ENCODE measurements at regions not wholly inside any gene's neighbourhood (a gene's known extent, or its start where the extent isn't known, plus 50 kb on each side); places are given as distances from the start of the nearest gene placed in this dataset.

GRCh38 chr4:137209240-137209639 lies 323.1 kb downstream of the PCDH18 start:
- Histone ChIP-seq H3K9ac (ENCODE audit: low read length) (no peak overlapping the region), H3K4me2 (ENCODE audit: low read depth, low read length, poor library complexity, severe bottlenecking) (no peak overlapping the region), H3K27ac (ENCODE audit: low read length) (no peak overlapping the region), H3K9me2 (replicated peaks; ENCODE audit: insufficient read depth, low read length) (no peaks in the 10 kb centered on the region), H3K4me1 (ENCODE audit: low read length) (no peaks in the 10 kb centered on the region), H3K36me3 (ENCODE audit: insufficient read depth, low read length) (no peaks in the 10 kb centered on the region), H3K79me2 (ENCODE audit: low read length) (no peaks in the 10 kb centered on the region), H4K20me1 (ENCODE audit: insufficient read depth, low read depth, low read length) (no peaks in the 10 kb centered on the region), H3K9me3 (ENCODE audit: low read length) (peaks cover 29% of the 10 kb centered on the region), H3K4me3 (ENCODE audit: low read length) (no peak overlapping the region), H2AFZ (ENCODE audit: low read length) (no peak overlapping the region), H3K27me3 (ENCODE audit: low read length) (no peaks in the 10 kb centered on the region)
- no peak for DNase-seq

GRCh38 chr4:137206781-137207180 lies 325.5 kb downstream of the PCDH18 start:
- Histone ChIP-seq H3K4me2 (ENCODE audit: low read depth, low read length, poor library complexity, severe bottlenecking) (no peak overlapping the region), H3K27me3 (ENCODE audit: low read length) (no peaks in the 10 kb centered on the region), H3K9ac (ENCODE audit: low read length) (no peak overlapping the region), H3K36me3 (ENCODE audit: insufficient read depth, low read length) (no peaks in the 10 kb centered on the region), H3K4me1 (ENCODE audit: low read length) (no peaks in the 10 kb centered on the region), H4K20me1 (ENCODE audit: insufficient read depth, low read depth, low read length) (no peaks in the 10 kb centered on the region), H3K9me2 (replicated peaks; ENCODE audit: insufficient read depth, low read length) (no peaks in the 10 kb centered on the region), H3K9me3 (ENCODE audit: low read length) (peaks cover 29% of the 10 kb centered on the region), H3K27ac (ENCODE audit: low read length) (no peak overlapping the region), H3K79me2 (ENCODE audit: low read length) (no peaks in the 10 kb centered on the region), H3K4me3 (ENCODE audit: low read length) (no peak overlapping the region), H2AFZ (ENCODE audit: low read length) (no peak overlapping the region)
- DNase-seq: no peak

- Histone ChIP-seq H2AFZ (ENCODE audit: low read length) (no peak overlapping the region), H3K27me3 (ENCODE audit: low read length) (no peaks in the 10 kb centered on the region), H4K20me1 (ENCODE audit: insufficient read depth, low read depth, low read length) (no peaks in the 10 kb centered on the region), H3K4me1 (ENCODE audit: low read length) (no peaks in the 10 kb centered on the region), H3K27ac (ENCODE audit: low read length) (no peak overlapping the region), H3K9me2 (replicated peaks; ENCODE audit: insufficient read depth, low read length) (no peaks in the 10 kb centered on the region), H3K9me3 (ENCODE audit: low read length) (peaks cover 24% of the 10 kb centered on the region), H3K4me2 (ENCODE audit: low read depth, low read length, poor library complexity, severe bottlenecking) (no peak overlapping the region), H3K4me3 (ENCODE audit: low read length) (no peak overlapping the region), H3K36me3 (ENCODE audit: insufficient read depth, low read length) (no peaks in the 10 kb centered on the region), H3K79me2 (ENCODE audit: low read length) (no peaks in the 10 kb centered on the region), H3K9ac (ENCODE audit: low read length) (no peak overlapping the region)
- DNase-seq: no peak
These were observed 328.7 kb downstream of the PCDH18 start for GRCh38 chr4:137203601-137204000.

DNA sequence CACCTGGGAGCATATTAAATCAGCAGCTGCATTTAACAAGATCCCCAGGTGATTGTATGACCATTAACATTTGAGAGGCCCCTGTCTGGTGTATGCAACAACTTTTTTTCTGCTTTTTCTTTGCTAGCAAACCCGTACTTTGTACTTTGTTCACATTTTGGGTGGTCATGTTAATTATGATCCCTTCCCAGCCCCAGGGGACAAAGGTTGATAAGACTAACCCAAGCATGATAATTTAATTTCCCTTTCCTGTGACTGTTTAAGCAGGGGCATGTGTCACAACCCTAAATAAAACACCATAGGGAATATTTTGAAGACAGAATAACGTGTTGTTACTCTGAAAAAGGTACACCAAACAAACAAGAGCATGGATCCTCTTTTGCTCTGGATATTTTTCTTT lies 332.0 kb downstream of the PCDH18 start:
- Histone ChIP-seq H3K9ac (ENCODE audit: low read length) (no peak overlapping the region), H3K4me1 (ENCODE audit: low read length) (no peaks in the 10 kb centered on the region), H4K20me1 (ENCODE audit: insufficient read depth, low read depth, low read length) (no peaks in the 10 kb centered on the region), H3K4me3 (ENCODE audit: low read length) (no peak overlapping the region), H2AFZ (ENCODE audit: low read length) (no peak overlapping the region), H3K27ac (ENCODE audit: low read length) (no peak overlapping the region), H3K9me3 (ENCODE audit: low read length) (peaks cover 11% of the 10 kb centered on the region), H3K9me2 (replicated peaks; ENCODE audit: insufficient read depth, low read length) (no peaks in the 10 kb centered on the region), H3K27me3 (ENCODE audit: low read length) (no peaks in the 10 kb centered on the region), H3K4me2 (ENCODE audit: low read depth, low read length, poor library complexity, severe bottlenecking) (no peak overlapping the region), H3K36me3 (ENCODE audit: insufficient read depth, low read length) (no peaks in the 10 kb centered on the region), H3K79me2 (ENCODE audit: low read length) (no peaks in the 10 kb centered on the region)
- DNase-seq: no peak

DNA sequence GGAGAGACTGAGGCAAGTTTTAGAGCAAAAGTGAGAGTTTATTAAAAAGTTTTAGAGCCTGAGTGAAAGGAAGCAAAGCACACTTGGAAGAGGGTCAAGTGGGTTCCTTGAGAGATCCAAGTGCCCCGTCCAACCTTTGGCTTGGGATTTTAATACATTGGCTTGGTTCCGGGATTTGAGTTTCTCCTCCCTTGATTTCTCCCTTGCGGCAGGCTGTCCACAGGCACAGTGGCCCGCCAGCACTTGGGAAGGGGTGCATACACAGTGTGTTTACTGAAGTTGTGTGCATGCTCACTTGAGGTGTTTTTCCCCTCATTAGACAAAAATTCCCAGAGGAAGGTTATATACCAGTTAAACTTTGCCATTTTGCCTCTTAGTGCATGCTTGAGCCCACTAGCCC lies 333.5 kb downstream of the PCDH18 start:
- DNase-seq: no peak
- H3K36me3 ChIP-seq (ENCODE audit: insufficient read depth, low read length): no peaks in the 10 kb centered on the region
- H2AFZ ChIP-seq (ENCODE audit: low read length): no peak overlapping the region
- no peaks in the 10 kb centered on the region for H3K4me1 ChIP-seq (ENCODE audit: low read length)
- peaks cover 11% of the 10 kb centered on the region for H3K9me3 ChIP-seq (ENCODE audit: low read length)
- H3K79me2 ChIP-seq (ENCODE audit: low read length): no peaks in the 10 kb centered on the region
- H3K9ac ChIP-seq (ENCODE audit: low read length): no peak overlapping the region
- H3K9me2 ChIP-seq (replicated peaks; ENCODE audit: insufficient read depth, low read length): no peaks in the 10 kb centered on the region
- H3K4me2 ChIP-seq (ENCODE audit: low read depth, low read length, poor library complexity, severe bottlenecking): no peak overlapping the region
- H3K27ac ChIP-seq (ENCODE audit: low read length): no peak overlapping the region
- no peaks in the 10 kb centered on the region for H3K27me3 ChIP-seq (ENCODE audit: low read length)
- H4K20me1 ChIP-seq (ENCODE audit: insufficient read depth, low read depth, low read length): no peaks in the 10 kb centered on the region
- H3K4me3 ChIP-seq (ENCODE audit: low read length): no peak overlapping the region

DNA sequence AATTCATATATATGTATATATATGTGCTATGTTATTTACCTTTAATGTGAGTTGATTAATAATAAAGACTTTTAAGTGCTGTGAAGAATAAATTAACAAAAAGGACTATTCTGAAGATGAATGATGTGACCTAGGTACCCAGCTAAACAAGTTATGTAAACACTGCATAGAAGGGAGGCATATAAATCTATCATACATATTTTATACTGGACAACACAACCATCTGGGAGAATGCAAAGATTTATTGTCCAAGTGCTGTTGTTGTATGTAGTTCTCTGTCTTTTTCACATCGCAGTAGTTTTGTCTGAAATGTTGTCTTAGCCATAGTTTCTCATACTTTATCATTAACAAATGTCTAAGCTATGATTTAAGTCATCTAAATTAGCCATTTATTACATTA lies 337.6 kb downstream of the PCDH18 start:
- Histone ChIP-seq H3K9me2 (replicated peaks; ENCODE audit: insufficient read depth, low read length) (no peaks in the 10 kb centered on the region), H3K27me3 (ENCODE audit: low read length) (no peaks in the 10 kb centered on the region), H3K4me3 (ENCODE audit: low read length) (no peak overlapping the region), H3K4me2 (ENCODE audit: low read depth, low read length, poor library complexity, severe bottlenecking) (no peak overlapping the region), H3K36me3 (ENCODE audit: insufficient read depth, low read length) (no peaks in the 10 kb centered on the region), H2AFZ (ENCODE audit: low read length) (no peak overlapping the region), H3K79me2 (ENCODE audit: low read length) (no peaks in the 10 kb centered on the region), H3K9me3 (ENCODE audit: low read length) (peaks cover 16% of the 10 kb centered on the region), H3K4me1 (ENCODE audit: low read length) (no peaks in the 10 kb centered on the region), H4K20me1 (ENCODE audit: insufficient read depth, low read depth, low read length) (no peaks in the 10 kb centered on the region), H3K9ac (ENCODE audit: low read length) (no peak overlapping the region), H3K27ac (ENCODE audit: low read length) (no peak overlapping the region)
- no peak for DNase-seq

- Histone ChIP-seq H3K9ac (ENCODE audit: low read length) (no peak overlapping the region), H3K4me2 (ENCODE audit: low read depth, low read length, poor library complexity, severe bottlenecking) (no peak overlapping the region), H3K9me3 (ENCODE audit: low read length) (peaks cover 14% of the 10 kb centered on the region), H3K27ac (ENCODE audit: low read length) (no peak overlapping the region), H3K36me3 (ENCODE audit: insufficient read depth, low read length) (no peaks in the 10 kb centered on the region), H3K79me2 (ENCODE audit: low read length) (no peaks in the 10 kb centered on the region), H3K4me3 (ENCODE audit: low read length) (no peak overlapping the region), H2AFZ (ENCODE audit: low read length) (no peak overlapping the region), H3K27me3 (ENCODE audit: low read length) (no peaks in the 10 kb centered on the region), H3K9me2 (replicated peaks; ENCODE audit: insufficient read depth, low read length) (no peaks in the 10 kb centered on the region), H4K20me1 (ENCODE audit: insufficient read depth, low read depth, low read length) (no peaks in the 10 kb centered on the region), H3K4me1 (ENCODE audit: low read length) (no peaks in the 10 kb centered on the region)
- DNase-seq: no peak
These were observed 338.7 kb downstream of the PCDH18 start for GRCh38 chr4:137193564-137193963.

GRCh38 chr4:137181293-137181899 lies 350.9 kb downstream of the PCDH18 start:
- no peak overlapping the region for H3K4me3 ChIP-seq (ENCODE audit: low read length)
- no peaks in the 10 kb centered on the region for H3K27me3 ChIP-seq (ENCODE audit: low read length)
- peaks cover 11% of the 10 kb centered on the region for H3K9me3 ChIP-seq (ENCODE audit: low read length)
- H3K4me2 ChIP-seq (ENCODE audit: low read depth, low read length, poor library complexity, severe bottlenecking): no peak overlapping the region
- no peak overlapping the region for H2AFZ ChIP-seq (ENCODE audit: low read length)
- no peaks in the 10 kb centered on the region for H4K20me1 ChIP-seq (ENCODE audit: insufficient read depth, low read depth, low read length)
- H3K27ac ChIP-seq (ENCODE audit: low read length): no peak overlapping the region
- no peaks in the 10 kb centered on the region for H3K36me3 ChIP-seq (ENCODE audit: insufficient read depth, low read length)
- H3K79me2 ChIP-seq (ENCODE audit: low read length): no peaks in the 10 kb centered on the region
- no peaks in the 10 kb centered on the region for H3K9me2 ChIP-seq (replicated peaks; ENCODE audit: insufficient read depth, low read length)
- DNase-seq: no peak
- H3K4me1 ChIP-seq (ENCODE audit: low read length): no peaks in the 10 kb centered on the region
- no peak overlapping the region for H3K9ac ChIP-seq (ENCODE audit: low read length)

GRCh38 chr4:137180349-137180748 lies 351.9 kb downstream of the PCDH18 start:
- Histone ChIP-seq H3K9ac (ENCODE audit: low read length) (no peak overlapping the region), H3K36me3 (ENCODE audit: insufficient read depth, low read length) (no peaks in the 10 kb centered on the region), H4K20me1 (ENCODE audit: insufficient read depth, low read depth, low read length) (no peaks in the 10 kb centered on the region), H3K9me2 (replicated peaks; ENCODE audit: insufficient read depth, low read length) (no peaks in the 10 kb centered on the region), H3K4me3 (ENCODE audit: low read length) (no peak overlapping the region), H3K4me1 (ENCODE audit: low read length) (no peaks in the 10 kb centered on the region), H2AFZ (ENCODE audit: low read length) (no peak overlapping the region), H3K79me2 (ENCODE audit: low read length) (no peaks in the 10 kb centered on the region), H3K4me2 (ENCODE audit: low read depth, low read length, poor library complexity, severe bottlenecking) (no peak overlapping the region), H3K27me3 (ENCODE audit: low read length) (no peaks in the 10 kb centered on the region), H3K27ac (ENCODE audit: low read length) (no peak overlapping the region), H3K9me3 (ENCODE audit: low read length) (peaks cover 10% of the 10 kb centered on the region)
- DNase-seq: no peak
